ENCODE measurements at regions not wholly inside any gene's neighbourhood (a gene's known extent, or its start where the extent isn't known, plus 50 kb on each side); places are given as distances from the start of the nearest gene placed in this dataset.
A peak's percentile ranks its signal among the peaks of the same experiment; 100 is the strongest.

DNA sequence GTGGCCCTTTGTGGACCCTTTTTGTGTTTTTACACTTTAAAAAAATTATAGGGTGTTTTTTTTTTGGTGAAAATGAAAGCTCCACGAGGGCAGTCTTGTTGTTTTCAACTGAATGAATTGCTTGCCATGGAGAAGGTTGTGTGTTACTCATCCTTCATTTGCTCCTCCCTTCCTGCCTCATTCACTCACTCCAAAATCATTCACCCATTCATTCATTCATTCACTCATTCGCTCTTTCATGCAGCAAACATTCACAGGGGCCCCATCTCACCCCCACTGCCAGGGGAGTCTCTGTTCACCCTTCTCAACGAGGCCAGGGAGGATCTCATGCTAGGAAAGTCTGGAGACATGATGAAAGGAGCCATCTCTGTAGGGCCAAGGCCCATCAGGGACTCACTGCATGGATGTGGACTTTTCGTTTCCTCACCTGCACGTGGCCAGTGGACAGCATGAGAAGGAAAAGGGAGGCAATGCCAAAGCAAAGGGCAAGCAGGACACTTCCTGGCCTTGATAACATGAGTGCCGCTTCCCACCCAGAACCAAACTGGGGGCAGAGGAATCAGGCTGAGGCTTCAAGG is 62.8 kb upstream of the COL13A1 start:
- FAIRE-seq (no peak), DNase-seq (ENCODE audit: insufficient read length, low spot score) (no peak)

- DNase-seq (ENCODE audit: insufficient read length, low spot score), result no peak
- no peak for FAIRE-seq
These were observed 62.1 kb upstream of the COL13A1 start for GRCh38 chr10:69739634-69740033.

DNA sequence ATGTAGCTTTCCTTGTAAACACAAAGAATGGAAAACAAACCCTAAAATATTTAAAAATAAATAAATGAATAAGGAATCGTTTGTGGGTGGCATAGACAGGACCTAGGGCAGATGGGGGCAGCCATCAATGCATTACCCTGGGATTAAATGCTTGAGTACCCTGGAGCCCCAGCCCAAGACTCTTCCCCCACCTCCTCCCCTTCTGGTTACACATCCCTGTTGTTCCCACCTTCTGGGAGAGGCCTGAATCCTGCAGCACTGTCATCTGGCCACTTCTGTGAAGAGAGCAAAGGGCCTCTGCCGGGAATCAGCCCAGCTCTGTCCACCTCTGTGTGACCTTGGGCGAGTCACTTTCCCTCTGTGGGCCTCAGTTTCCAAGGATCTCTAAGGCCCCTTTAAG is 61.6 kb upstream of the COL13A1 start:
- no peak for DNase-seq (ENCODE audit: insufficient read length, low spot score)
- no peak for FAIRE-seq

GRCh38 chr10:69741252-69741651 is 60.5 kb upstream of the COL13A1 start:
- FAIRE-seq (no peak), DNase-seq (ENCODE audit: insufficient read length, low spot score) (no peak)

GRCh38 chr10:69741671-69742355 is 59.9 kb upstream of the COL13A1 start:
- DNase-seq (ENCODE audit: insufficient read length, low spot score) (no peak), FAIRE-seq (no peak)

- DNase-seq (ENCODE audit: insufficient read length, low spot score), result no peak
- no peak for FAIRE-seq
These were observed 59.4 kb upstream of the COL13A1 start for GRCh38 chr10:69742356-69742695.

GRCh38 chr10:69742928-69743602 is 58.6 kb upstream of the COL13A1 start:
- DNase-seq (ENCODE audit: insufficient read length, low spot score) (no peak), FAIRE-seq (no peak)

DNA sequence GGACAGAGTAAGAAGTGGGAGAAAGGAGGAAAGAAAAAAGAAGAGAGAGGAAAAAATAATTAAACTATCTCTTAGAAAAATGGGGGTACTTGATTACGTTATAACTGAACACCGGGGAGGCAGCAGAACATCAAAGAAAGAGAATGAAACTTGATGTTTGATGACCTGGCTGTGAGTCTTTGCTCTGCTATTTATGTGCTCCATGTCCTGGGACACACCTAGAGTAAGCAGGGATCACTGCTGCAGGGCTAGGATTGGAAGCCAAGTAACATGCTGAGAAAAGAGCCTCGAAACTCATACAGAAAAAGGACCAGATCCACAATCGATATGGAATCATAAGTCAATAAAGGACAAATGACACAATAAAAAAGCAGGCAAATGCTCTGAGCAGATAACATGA is 56.7 kb upstream of the COL13A1 start:
- DNase-seq (ENCODE audit: insufficient read length, low spot score) (no peak), FAIRE-seq (no peak)

GRCh38 chr10:69745698-69746097 is 56.0 kb upstream of the COL13A1 start:
- DNase-seq (ENCODE audit: insufficient read length, low spot score), result no peak

GRCh38 chr10:69747179-69747578 is 54.5 kb upstream of the COL13A1 start:
- DNase-seq (ENCODE audit: insufficient read length, low spot score) (no peak), FAIRE-seq (no peak)

More at GRCh38 chr10:69745698-69746097, 56.0 kb upstream of the COL13A1 start:
- FAIRE-seq, result peak; percentile 18

GRCh38 chr10:69748621-69749020 is 53.1 kb upstream of the COL13A1 start:
- FAIRE-seq, result no peak
- DNase-seq (ENCODE audit: insufficient read length, low spot score), result no peak

- FAIRE-seq (no peak), DNase-seq (ENCODE audit: insufficient read length, low spot score) (no peak)
These were observed 52.3 kb upstream of the COL13A1 start for GRCh38 chr10:69749178-69750010.

DNA sequence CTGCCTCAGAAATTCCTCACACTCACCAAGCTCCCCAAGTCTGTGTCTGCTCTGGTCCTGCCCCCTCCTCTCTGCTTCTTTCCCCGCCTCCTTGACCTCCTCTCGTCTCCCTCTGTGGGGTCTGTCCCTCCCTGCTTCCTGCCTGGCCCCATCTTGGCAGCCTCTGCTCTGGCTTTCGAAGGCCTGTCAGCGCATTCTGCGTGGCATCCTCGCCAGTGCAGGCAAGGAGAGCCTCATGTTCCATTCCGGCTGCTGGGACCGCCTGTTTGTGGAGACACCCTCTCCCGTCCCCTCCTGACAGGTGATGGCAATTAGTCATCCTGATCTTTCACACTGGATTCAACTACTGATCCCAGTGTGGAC is 51.7 kb upstream of the COL13A1 start:
- FAIRE-seq, result no peak
- DNase-seq (ENCODE audit: insufficient read length, low spot score), result no peak

DNA sequence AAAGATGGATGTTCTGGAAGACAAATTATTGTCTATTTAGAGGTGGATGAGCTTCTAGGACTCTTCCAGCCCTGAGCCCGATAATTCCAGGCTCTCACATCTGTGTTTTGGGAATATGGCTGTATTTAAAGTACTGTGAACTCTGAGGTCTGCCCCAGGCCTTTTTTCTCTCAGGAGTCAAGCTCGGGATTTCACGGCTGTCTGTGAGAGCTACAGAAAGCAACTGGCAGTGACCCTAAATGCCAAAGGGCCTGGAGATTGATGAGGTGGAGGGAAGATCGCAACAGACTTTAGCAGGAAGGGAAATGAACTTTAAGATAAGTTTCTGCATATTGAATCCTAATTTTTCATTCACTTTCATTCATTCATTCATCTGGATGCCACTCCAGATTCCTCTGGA is 51.0 kb upstream of the COL13A1 start:
- FAIRE-seq (no peak), DNase-seq (ENCODE audit: insufficient read length, low spot score) (no peak)

GRCh38 chr10:69751214-69751613 is 50.5 kb upstream of the COL13A1 start:
- DNase-seq (ENCODE audit: insufficient read length, low spot score), result no peak
- FAIRE-seq, result no peak

All from GM19239 (cell line).